ENCODE measurements at regions not wholly inside any gene's neighbourhood (a gene's known extent, or its start where the extent isn't known, plus 50 kb on each side); places are given as distances from the start of the nearest gene placed in this dataset.
A peak's percentile ranks its signal among the peaks of the same experiment; 100 is the strongest.
"Not testable (repeated sequence)": the region's sequence is repeated elsewhere in the genome, so short reads cannot be mapped to it uniquely, and the experiment has no call there.

GRCh38 chr15:20367093-20367492 is 174.5 kb downstream of the GOLGA6L6 start:
- no peak for DNase-seq (ENCODE audit: low read depth)

GRCh38 chr15:20363591-20363990 is 178.0 kb downstream of the GOLGA6L6 start:
- DNase-seq (ENCODE audit: low read depth): not testable (repeated sequence)

GRCh38 chr15:20361091-20361490 is 180.5 kb downstream of the GOLGA6L6 start:
- DNase-seq (ENCODE audit: low read depth): no peak

DNA sequence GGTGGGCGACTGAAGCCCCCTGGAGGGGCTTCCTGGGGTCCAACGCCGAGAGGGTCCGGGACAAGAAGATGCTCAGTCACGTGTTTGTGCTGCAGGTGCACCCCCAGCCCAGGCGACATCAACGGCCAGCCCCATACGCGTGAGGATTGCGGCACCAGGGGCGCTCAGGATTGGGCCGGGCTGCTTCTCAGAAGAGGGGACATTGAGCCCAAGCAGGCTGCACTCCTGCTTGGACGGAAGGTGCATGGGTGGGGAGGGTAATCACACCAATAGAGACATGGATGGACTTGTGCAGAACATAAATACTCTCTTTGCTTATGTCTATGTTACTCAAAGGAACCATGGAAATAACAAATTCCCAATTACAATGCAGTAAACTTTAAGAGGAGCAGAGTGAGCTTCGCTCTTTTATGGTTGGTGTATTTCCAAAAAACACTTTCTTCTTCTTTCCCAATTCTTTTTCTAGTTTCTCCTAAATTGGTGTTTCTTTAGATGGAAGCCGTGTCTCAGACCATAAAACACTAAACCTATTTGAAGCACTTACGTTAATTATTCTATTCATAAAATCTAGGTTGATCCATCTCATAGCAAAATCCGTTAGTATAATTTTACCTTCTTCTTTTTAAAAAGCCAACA is 182.7 kb downstream of the GOLGA6L6 start:
- DNase-seq (ENCODE audit: low read depth): no peak

DNA sequence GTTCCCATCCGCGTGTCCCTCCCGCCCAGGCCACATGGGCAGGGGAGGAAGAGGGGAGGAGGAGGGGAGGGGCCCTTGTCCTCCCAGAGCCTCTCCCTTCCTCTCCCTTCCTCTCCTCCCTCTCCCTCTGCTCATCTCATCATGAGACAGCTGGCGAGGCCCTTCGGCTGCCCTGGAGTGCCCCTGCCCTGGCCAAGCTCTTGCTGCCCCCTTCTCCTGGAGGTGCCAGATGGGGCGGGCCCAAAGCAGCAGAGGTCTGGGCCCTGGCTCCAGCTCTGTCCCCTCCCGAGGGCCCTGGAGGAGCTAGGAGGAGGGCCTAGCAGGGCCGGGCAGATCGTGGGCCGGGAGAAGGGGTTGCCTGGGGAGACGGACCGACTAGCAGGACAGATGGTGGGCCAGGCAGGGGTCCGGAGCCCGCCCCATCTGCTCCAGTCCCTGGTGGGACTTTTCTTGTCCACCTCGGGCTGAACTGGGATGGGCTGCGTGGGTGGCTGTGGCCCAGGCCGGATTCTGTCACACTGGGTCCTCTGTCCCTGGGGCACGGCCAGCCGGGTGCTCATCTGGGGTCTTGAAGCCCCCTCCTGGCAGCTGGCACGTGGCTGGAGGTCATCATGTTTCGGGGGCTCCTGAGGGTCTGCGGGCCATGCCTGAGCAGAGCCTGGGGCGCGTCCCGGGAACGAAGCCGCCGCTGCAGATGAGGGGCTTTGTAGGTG is 183.4 kb downstream of the GOLGA6L6 start:
- no peak for DNase-seq (ENCODE audit: low read depth)

- no peak for DNase-seq (ENCODE audit: low read depth)
Observed at GRCh38 chr15:20357481-20358065, 184.0 kb downstream of the GOLGA6L6 start.

- DNase-seq (ENCODE audit: low read depth): no peak
Observed at GRCh38 chr15:20356911-20357480, 184.6 kb downstream of the GOLGA6L6 start.

DNA sequence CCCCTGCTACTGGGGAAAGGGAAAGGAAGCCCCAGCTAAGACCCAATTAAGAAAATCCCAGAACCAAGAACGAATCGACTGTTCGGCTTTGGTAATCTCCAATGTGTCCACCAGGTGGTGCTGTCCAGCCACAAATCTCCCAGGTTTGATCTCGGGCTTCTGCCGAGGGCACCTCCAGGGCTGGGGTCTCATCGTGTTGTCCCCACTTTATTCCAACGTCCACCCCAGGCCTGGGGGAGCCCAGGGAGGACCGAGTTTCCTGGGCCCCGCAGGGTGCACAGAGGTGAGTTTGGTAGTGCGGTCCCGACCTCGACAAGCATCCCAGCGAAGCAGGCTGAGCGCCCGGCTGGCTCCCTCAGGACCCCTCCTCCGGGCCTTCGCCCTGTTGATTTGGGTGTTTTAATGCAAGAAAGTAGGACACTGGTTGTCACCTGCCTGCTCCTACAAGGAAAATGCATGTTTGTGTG is 185.1 kb downstream of the GOLGA6L6 start:
- DNase-seq (ENCODE audit: low read depth): peak; percentile 86

DNA sequence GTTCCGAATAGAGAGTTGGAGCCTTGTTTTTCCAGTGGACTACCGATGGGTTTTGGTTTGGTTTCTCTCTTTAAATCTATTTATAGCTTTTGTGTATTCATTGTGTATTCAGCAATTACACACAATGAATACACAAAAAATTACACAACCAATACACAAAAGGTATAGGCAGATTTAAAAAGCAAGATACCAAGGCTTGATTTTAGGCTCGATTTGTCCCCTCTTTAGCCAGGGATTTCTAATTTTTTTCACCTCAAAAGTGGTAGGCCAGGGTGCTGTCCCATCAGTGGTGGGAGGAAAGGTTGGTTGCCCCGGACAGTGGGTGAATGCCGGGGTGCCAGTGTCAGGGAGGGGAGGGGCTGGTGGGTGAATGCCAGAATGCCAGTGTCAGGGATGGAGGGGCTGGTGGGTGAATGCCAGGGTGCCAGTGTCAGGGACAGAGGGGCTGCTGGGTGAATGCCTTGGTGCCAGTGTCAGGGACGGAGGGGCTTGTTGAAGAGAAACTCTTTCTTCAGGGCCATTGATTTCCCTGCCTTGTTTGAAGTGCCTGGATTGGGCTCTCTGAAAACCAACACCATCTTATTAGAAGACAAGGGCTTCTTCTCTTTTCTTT is 186.2 kb downstream of the GOLGA6L6 start:
- DNase-seq (ENCODE audit: low read depth): no peak

DNA sequence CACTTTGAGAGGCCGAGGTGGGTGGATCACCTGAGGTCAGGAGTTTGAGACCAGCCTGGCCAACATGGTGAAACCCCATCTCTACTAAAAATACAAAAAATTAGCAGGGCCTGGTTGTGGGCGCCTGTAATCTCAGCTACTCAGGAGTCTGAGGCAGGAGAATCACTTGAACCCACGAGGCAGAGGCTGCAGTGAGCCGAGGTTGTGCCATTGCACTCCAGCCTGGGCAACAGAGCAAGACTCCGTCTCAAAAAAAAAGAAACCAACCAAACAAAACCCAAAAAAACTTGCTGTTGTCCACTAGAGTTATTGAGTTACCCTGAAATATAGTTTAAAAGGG is 186.7 kb downstream of the GOLGA6L6 start:
- DNase-seq (ENCODE audit: low read depth): not testable (repeated sequence)

DNA sequence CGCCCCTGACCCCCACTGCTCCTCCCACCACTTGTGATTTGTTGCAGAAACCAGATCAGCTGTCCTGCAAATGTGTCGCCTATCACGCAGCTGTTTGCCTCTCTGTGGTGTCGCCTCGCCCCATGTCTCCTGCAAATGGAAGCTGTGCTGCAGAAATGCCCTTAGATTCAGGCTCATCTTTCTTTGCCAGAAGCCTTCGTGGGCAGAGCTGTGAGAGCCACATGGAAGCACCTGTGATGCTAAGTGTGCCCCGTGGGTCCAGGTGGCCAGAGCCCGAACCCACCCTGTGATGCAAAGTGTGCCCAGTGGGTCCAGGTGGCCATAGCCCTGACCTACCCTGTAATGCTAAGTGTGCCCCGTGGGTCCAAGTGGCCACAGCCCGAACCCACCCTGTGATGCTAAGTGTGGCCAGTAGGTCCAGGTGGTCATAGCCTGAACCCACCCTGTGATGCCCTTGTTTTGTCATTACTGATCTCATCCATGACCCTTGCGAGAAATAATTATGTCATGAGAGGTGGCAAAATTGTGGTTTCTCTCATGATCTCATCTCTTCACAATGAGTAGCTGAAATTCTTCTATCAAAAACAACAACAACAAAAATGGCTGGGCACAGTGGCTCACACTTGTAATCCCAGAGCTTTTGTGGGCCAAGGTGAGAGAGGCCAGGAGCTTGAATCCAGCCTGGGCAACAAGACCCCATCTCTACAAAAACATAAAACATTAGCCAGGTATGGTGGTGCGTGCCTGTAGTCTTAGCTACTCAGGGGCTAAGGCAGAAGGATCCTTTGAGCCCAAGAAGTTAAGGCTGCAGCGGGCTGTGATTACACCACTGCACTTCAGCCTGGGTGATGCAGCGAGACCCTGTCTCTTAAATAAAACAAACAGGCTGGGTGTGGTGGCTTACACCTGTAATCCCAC is 187.4 kb downstream of the GOLGA6L6 start:
- DNase-seq (ENCODE audit: low read depth): no peak

GRCh38 chr15:20352241-20353200 is 189.1 kb downstream of the GOLGA6L6 start:
- no peak for DNase-seq (ENCODE audit: low read depth)

DNA sequence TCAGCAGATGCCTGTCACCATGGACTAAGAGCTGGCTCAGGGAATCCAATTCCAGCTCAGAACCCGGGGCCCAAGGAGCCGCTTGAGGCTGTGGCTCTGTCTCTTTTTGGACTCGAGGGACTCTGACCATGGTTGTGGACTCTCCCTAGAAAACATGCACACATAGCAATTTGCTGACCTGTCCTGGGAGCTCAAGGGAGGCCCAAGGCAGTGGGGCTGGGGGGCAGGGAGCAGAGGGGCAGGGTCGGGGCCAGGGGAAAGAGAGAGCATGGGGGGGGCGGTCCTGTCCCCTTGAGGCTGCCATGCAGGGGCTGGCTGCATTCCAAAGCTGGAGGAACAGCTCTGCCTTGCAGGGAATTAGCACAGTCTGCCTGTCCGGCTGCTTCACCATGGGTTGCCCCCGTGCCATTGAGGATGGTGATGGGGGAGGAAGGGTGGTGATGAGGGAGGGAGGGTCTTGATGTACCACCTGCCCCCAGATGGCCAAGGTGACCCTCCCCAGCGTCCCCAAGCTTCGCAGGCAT is 190.1 kb downstream of the GOLGA6L6 start:
- no peak for DNase-seq (ENCODE audit: low read depth)

DNA sequence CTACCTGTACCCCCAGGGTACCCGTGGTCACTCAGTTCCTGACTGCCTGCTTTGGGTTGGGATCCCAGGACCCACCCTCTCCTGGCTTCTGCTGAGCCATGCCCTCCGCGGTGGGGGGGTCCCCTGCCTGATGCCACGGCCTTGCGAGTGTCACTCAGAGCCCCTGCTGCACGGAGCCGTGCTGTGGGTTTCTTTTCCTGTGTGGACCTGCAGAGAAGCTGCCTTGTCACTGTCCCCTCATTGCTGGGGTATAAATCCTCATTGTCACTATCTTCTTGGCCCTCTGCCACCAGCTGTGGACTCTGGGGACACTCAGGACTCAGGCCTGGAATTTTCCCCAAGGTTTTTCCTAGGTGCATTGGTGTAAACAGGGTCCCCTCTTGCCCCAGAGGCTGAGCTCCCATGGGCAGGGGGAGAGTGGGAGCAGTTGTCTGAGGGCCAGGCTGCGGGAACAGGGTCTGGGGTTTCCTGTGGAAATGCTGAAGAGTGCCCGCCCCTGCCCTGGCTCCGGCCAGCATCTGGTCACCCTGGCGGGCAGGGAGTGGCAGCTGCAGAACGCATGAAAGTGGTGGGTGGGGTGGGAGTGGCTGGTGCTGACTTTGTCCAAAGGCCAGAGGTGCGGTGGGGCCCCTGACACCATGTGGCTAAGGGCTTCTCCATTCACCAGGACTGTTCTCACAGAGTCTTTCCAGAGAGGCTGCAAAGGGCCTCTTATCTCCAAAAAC is 191.7 kb downstream of the GOLGA6L6 start:
- no peak for DNase-seq (ENCODE audit: low read depth)

- no peak for DNase-seq (ENCODE audit: low read depth)
Observed at GRCh38 chr15:20348900-20349773, 192.5 kb downstream of the GOLGA6L6 start.

DNA sequence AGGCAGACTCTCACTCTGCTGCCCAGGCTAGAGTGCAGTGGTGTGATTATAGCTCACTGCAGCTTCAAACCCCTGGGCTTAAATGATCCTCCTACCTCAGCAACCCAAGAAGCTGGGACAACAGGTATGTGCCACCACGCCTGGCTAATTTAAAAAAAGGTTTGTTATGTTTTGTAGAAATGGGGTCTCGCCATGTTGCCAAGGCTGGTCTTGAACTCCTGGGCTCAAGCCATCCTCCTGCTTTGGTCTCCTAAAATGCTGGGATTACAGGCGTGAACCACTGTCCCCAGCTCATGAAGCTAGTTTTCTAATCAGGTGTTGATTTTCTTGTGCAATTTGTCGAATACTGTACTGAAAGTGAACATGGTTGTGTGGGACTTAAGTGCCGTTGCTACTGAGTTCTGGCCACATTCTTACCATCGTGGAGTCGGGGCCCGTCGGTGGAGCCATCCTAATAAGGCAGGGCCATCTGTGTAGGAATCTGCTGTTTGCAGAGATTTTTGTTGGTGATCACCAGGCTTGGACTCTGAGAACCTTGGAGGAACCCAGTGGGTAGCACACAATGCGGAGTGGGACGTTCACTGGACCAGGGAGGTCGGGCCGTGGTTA is 193.2 kb downstream of the GOLGA6L6 start:
- DNase-seq (ENCODE audit: low read depth): no peak

GRCh38 chr15:20346082-20346805 is 195.4 kb downstream of the GOLGA6L6 start:
- DNase-seq (ENCODE audit: low read depth): no peak
